ENCODE measurements at regions not wholly inside any gene's neighbourhood (a gene's known extent, or its start where the extent isn't known, plus 50 kb on each side); places are given as distances from the start of the nearest gene placed in this dataset.

GRCh38 chr1:221925947-221926346 lies 184.1 kb upstream of the DUSP10 start:
- H3K4me3 ChIP-seq (ENCODE audit: low read depth, low read length) = no peak overlapping the region
- no peak overlapping the region for H3K4me2 ChIP-seq (ENCODE audit: low read length)
- no peak overlapping the region for H3K9ac ChIP-seq
- no peak for TF ChIP-seq CTCF (IDR thresholded peaks at IDR 0.05)
- no peaks in the 10 kb centered on the region for H3K4me1 ChIP-seq
- H3K27ac ChIP-seq = no peak overlapping the region
- no peaks in the 10 kb centered on the region for H3K9me3 ChIP-seq (ENCODE audit: control insufficient read depth, low read length)
- no peaks in the 10 kb centered on the region for H3K79me2 ChIP-seq
- no peaks in the 10 kb centered on the region for H3K36me3 ChIP-seq (ENCODE audit: control insufficient read depth, insufficient read depth, low read length)
- no peaks in the 10 kb centered on the region for H3K27me3 ChIP-seq (ENCODE audit: control insufficient read depth, insufficient read depth, low read length)
- H2AFZ ChIP-seq = no peak overlapping the region

DNA sequence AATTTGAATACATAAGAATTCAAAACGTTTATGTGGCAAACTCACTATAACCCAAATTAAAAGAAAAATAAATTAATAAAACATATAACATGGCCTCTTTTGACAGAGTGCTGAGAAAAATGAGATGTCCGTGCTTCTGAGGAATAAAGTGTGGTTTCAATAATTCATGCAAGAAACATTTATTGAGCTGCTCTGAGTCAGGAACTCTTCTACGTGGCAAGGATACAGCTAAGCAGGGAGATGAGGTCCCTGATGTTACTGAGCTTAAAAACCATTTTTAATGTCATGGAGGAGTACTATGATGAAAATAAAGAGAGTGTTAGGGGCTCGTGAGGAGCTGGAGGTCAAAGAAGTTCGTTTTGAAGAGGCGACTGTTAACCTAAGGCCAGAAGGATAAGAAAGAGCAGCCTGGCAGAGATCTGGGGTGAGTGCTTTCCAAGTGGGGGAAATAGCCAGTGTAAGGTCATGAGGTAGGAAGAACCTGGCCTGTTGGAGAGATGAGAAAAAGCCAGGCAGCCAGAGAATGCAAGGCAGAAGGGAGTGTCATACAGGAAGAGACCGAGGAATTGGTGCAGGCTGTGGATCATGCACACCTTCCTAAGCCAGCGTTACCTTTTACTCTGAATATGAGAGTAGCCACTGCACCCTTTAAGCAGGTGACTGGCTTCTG lies 182.2 kb upstream of the DUSP10 start:
- no peaks in the 10 kb centered on the region for H3K79me2 ChIP-seq
- H2AFZ ChIP-seq = no peak overlapping the region
- no peaks in the 10 kb centered on the region for H3K27me3 ChIP-seq (ENCODE audit: control insufficient read depth, insufficient read depth, low read length)
- H3K4me3 ChIP-seq (ENCODE audit: low read depth, low read length) = no peak overlapping the region
- H3K4me2 ChIP-seq (ENCODE audit: low read length) = no peak overlapping the region
- no peaks in the 10 kb centered on the region for H3K36me3 ChIP-seq (ENCODE audit: control insufficient read depth, insufficient read depth, low read length)
- H3K9ac ChIP-seq = no peak overlapping the region
- H3K9me3 ChIP-seq (ENCODE audit: control insufficient read depth, low read length) = no peaks in the 10 kb centered on the region
- no peaks in the 10 kb centered on the region for H3K4me1 ChIP-seq
- H3K27ac ChIP-seq = no peak overlapping the region
- TF ChIP-seq CTCF (IDR thresholded peaks at IDR 0.05) = no peak

GRCh38 chr1:221921936-221922335 lies 180.0 kb upstream of the DUSP10 start:
- no peaks in the 10 kb centered on the region for H3K27me3 ChIP-seq (ENCODE audit: control insufficient read depth, insufficient read depth, low read length)
- no peak overlapping the region for H3K4me3 ChIP-seq (ENCODE audit: low read depth, low read length)
- no peak overlapping the region for H2AFZ ChIP-seq
- no peak for TF ChIP-seq CTCF (IDR thresholded peaks at IDR 0.05)
- H3K4me2 ChIP-seq (ENCODE audit: low read length) = no peak overlapping the region
- H3K36me3 ChIP-seq (ENCODE audit: control insufficient read depth, insufficient read depth, low read length) = no peaks in the 10 kb centered on the region
- no peaks in the 10 kb centered on the region for H3K9me3 ChIP-seq (ENCODE audit: control insufficient read depth, low read length)
- H3K4me1 ChIP-seq = no peaks in the 10 kb centered on the region
- H3K9ac ChIP-seq = no peak overlapping the region
- H3K79me2 ChIP-seq = no peaks in the 10 kb centered on the region
- no peak overlapping the region for H3K27ac ChIP-seq

DNA sequence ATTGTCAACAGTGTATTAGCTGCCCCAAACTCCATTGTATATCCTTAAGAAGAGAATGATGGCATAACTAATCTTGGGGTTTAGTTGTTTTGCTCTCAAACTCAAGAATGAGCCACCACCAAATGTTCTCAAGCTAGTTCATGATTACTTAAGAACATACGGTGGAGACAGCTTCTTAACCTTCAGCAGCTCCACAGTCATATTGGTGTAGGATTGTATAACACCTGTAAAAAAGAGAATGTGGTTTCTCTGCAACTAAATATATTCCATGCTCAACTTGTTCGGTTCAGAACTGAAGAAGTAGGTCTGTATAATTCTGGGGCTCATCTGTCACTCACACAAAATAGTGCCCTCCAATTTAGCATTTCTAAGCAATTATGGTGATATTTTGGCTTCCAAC lies 177.9 kb upstream of the DUSP10 start:
- H3K9ac ChIP-seq = no peak overlapping the region
- no peaks in the 10 kb centered on the region for H3K79me2 ChIP-seq
- H2AFZ ChIP-seq = no peak overlapping the region
- no peaks in the 10 kb centered on the region for H3K36me3 ChIP-seq (ENCODE audit: control insufficient read depth, insufficient read depth, low read length)
- H3K9me3 ChIP-seq (ENCODE audit: control insufficient read depth, low read length) = no peaks in the 10 kb centered on the region
- no peak overlapping the region for H3K4me2 ChIP-seq (ENCODE audit: low read length)
- H3K27me3 ChIP-seq (ENCODE audit: control insufficient read depth, insufficient read depth, low read length) = no peaks in the 10 kb centered on the region
- no peak overlapping the region for H3K4me3 ChIP-seq (ENCODE audit: low read depth, low read length)
- H3K27ac ChIP-seq = no peak overlapping the region
- no peaks in the 10 kb centered on the region for H3K4me1 ChIP-seq
- no peak for TF ChIP-seq CTCF (IDR thresholded peaks at IDR 0.05)

DNA sequence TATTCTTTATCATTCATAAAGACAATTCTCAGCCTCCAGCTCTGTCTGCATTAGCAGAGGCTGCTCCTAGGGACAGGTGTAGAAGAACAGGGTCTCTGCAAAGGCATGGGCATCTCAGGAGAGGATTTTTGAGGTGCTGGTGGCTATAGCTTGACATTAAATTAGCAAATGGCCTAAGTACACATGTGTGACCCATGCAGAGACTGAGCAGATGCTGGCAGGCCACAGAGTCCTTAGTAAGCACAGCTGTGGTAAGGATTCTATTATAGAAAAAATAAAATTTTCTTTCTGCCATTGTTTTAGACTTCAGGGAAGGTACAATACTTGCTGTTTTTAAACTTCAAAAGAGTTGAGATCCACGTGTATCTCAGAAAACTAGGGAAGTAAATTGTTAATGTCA lies 177.5 kb upstream of the DUSP10 start:
- Histone ChIP-seq H3K79me2 (no peaks in the 10 kb centered on the region), H2AFZ (no peak overlapping the region), H3K9ac (no peak overlapping the region), H3K27ac (no peak overlapping the region), H3K4me1 (no peaks in the 10 kb centered on the region), H3K9me3 (ENCODE audit: control insufficient read depth, low read length) (no peaks in the 10 kb centered on the region), H3K4me3 (ENCODE audit: low read depth, low read length) (no peak overlapping the region), H3K36me3 (ENCODE audit: control insufficient read depth, insufficient read depth, low read length) (no peaks in the 10 kb centered on the region), H3K4me2 (ENCODE audit: low read length) (no peak overlapping the region), H3K27me3 (ENCODE audit: control insufficient read depth, insufficient read depth, low read length) (no peaks in the 10 kb centered on the region)
- no peak for TF ChIP-seq CTCF (IDR thresholded peaks at IDR 0.05)
